CD14-positive monocyte (primary cell): ENCODE measurements at regions not wholly inside any gene's neighbourhood (a gene's known extent, or its start where the extent isn't known, plus 50 kb on each side); places are given as distances from the start of the nearest gene placed in this dataset.

Experiments
- DNase-seq, 3 donors: peaks; one replicate each; pipeline ENCODE4 v3.0.0-alpha.2; 2011 to 2022
- H2AFZ ChIP-seq: 2 replicates; pipeline ENCODE4 v1.6.0; 2012; ENCODE audit warnings: mild to moderate bottlenecking, low read depth, low read length, inconsistent platforms; ENCODE audit not compliant: insufficient read depth, poor library complexity, severe bottlenecking
- H3K27ac ChIP-seq, 2 donors: 1 replicate in 1 of 2; 2 replicates in 1 of 2; pipeline ENCODE4 v1.5.1; 2012 to 2013; ENCODE audit warnings: low read length in 2 of 2, control low read depth in 1 of 2, inconsistent platforms in 1 of 2, low read depth in 1 of 2, mild to moderate bottlenecking in 1 of 2
- H3K27me3 ChIP-seq, 2 donors: one replicate each; pipeline versions ENCODE4 v1.6.0 to v1.6.1; 2011 to 2013; ENCODE audit warnings: low read length in 2 of 2; ENCODE audit not compliant: control insufficient read depth in 2 of 2, insufficient read depth in 2 of 2
- H3K36me3 ChIP-seq, 2 donors: replicated peaks in 1 of 2; 1 replicate in 1 of 2; 2 replicates in 1 of 2; pipeline versions ENCODE4 v1.5.1 to v1.6.1; 2012 to 2013; ENCODE audit warnings: low read length in 2 of 2, control low read depth in 1 of 2, inconsistent platforms in 1 of 2, mild to moderate bottlenecking in 1 of 2; ENCODE audit not compliant: insufficient read depth in 2 of 2, control insufficient read depth in 1 of 2
- H3K4me1 ChIP-seq, 2 donors: 1 replicate in 1 of 2; 2 replicates in 1 of 2; pipeline versions ENCODE4 v1.5.1 to v1.6.1; 2012 to 2013; ENCODE audit warnings: low read length in 2 of 2, control low read depth in 1 of 2, inconsistent platforms in 1 of 2, mild to moderate bottlenecking in 1 of 2, moderate library complexity in 1 of 2; ENCODE audit not compliant: insufficient read depth in 2 of 2, control insufficient read depth in 1 of 2
- H3K4me2 ChIP-seq: replicated peaks from 2 replicates; pipeline ENCODE3; 2012; ENCODE audit warnings: low read length, moderate library complexity, mild to moderate bottlenecking; ENCODE audit not compliant: poor library complexity, severe bottlenecking; ENCODE audit errors: extremely low read depth
- H3K4me3 ChIP-seq, 3 experiments: fragments of 200-600 bp in 1 of 3; sonication (generic) in 1 of 3; replicated peaks in 1 of 3; 1 replicate in 2 of 3; 2 replicates in 1 of 3; pipeline ENCODE4 v1.5.1; 2011 to 2013; ENCODE audit warnings: low read length in 3 of 3, mild to moderate bottlenecking in 3 of 3, control low read depth in 2 of 3, low read depth in 2 of 3, inconsistent platforms in 1 of 3, moderate library complexity in 1 of 3
- H3K79me2 ChIP-seq: 2 replicates; pipeline ENCODE4 v1.6.0; 2012; ENCODE audit warnings: mild to moderate bottlenecking, control low read depth, inconsistent platforms, low read length, moderate library complexity; ENCODE audit not compliant: insufficient read depth
- H3K9ac ChIP-seq: 2 replicates; pipeline ENCODE4 v1.6.0; 2017; ENCODE audit warnings: low read length, mild to moderate bottlenecking; ENCODE audit not compliant: insufficient read depth, poor library complexity, severe bottlenecking
- H3K9me3 ChIP-seq, 2 donors: replicated peaks in 1 of 2; 1 replicate in 1 of 2; 2 replicates in 1 of 2; pipeline versions ENCODE4 v1.5.1 to v1.6.1; 2012 to 2013; ENCODE audit warnings: low read length in 2 of 2, control low read depth in 1 of 2; ENCODE audit not compliant: control insufficient read depth in 1 of 2, insufficient read depth in 1 of 2
- H4K20me1 ChIP-seq: 2 replicates; pipeline ENCODE4 v1.6.0; 2012; ENCODE audit warnings: mild to moderate bottlenecking, low read length, control low read depth, moderate library complexity; ENCODE audit not compliant: insufficient read depth
- H3K27ac Mint-ChIP-seq, 7 donors: one replicate each; pipeline ENCODE4 v1.8.0; 2020; ENCODE audit warnings: mild to moderate bottlenecking in 7 of 7, mixed read lengths in 7 of 7, moderate library complexity in 6 of 7, inconsistent platforms in 2 of 7
- H3K27me3 Mint-ChIP-seq, 3 donors: one replicate each; pipeline ENCODE4 v1.8.0; 2021 to 2022; ENCODE audit warnings: low read depth in 3 of 3, mild to moderate bottlenecking in 3 of 3, mixed read lengths in 3 of 3, moderate library complexity in 3 of 3, inconsistent platforms in 1 of 3
- H3K36me3 Mint-ChIP-seq, 2 donors: one replicate each; pipeline ENCODE4 v1.8.0; 2020; ENCODE audit warnings: mixed read lengths in 2 of 2, inconsistent platforms in 1 of 2, mild to moderate bottlenecking in 1 of 2
- H3K4me1 Mint-ChIP-seq: one replicate; pipeline ENCODE4 v1.8.0; 2020; ENCODE audit warnings: mild to moderate bottlenecking, mixed read lengths
- H3K4me3 Mint-ChIP-seq, 2 donors: one replicate each; pipeline ENCODE4 v1.8.0; 2020; ENCODE audit warnings: mild to moderate bottlenecking in 2 of 2, mixed read lengths in 2 of 2, moderate library complexity in 1 of 2
- H3K9me3 Mint-ChIP-seq, 7 donors: one replicate each; pipeline ENCODE4 v1.8.0; 2020 to 2022; ENCODE audit warnings: mixed read lengths in 7 of 7, mild to moderate bottlenecking in 6 of 7, moderate library complexity in 6 of 7, inconsistent platforms in 2 of 7
- CTCF ChIP-seq: fragments of 200-600 bp; IDR thresholded peaks from one replicate; pipeline ENCODE4 v1.8.0; 2022; ENCODE audit warnings: antibody characterized with exemption, mild to moderate bottlenecking
- WGBS: methylation state at CpG from one replicate; pipeline ENCODE4 v1.1.5; 2013; ENCODE audit warnings: missing lambda C conversion rate; ENCODE audit not compliant: insufficient coverage; 5-methylcytosine and 5-hydroxymethylcytosine counted together
- intact Hi-C, 2 donors: fragments of 100-400 bp; cut with micrococcal nuclease; formaldehyde crosslinking; loops; one replicate each; pipeline versions ENCODE4 v1.15.0 to v1.15.1; 2023

- no peak overlapping the region for H3K4me3 Mint-ChIP-seq
- WGBS, result no CpG with 5 or more reads among the region's 1 CpG
- no peak overlapping the region for H3K27ac Mint-ChIP-seq
Measured at GRCh38 chr5:162231522-162231921, 163.9 kb downstream of the GABRG2 start.

GRCh38 chr5:162240734-162241133, 173.2 kb downstream of the GABRG2 start:
- Histone ChIP-seq H3K4me3 (no peak overlapping the region), H4K20me1 (no peaks in the 10 kb centered on the region), H3K27me3 (no peaks in the 10 kb centered on the region), H3K9me3 (peaks cover 8 to 10% of the 10 kb centered on the region in 2 donors), H2AFZ (no peak overlapping the region), H3K36me3 (no peaks in the 10 kb centered on the region), H3K27ac (no peak overlapping the region), H3K9ac (no peak overlapping the region), H3K79me2 (no peaks in the 10 kb centered on the region), H3K4me2 (no peak overlapping the region), H3K4me1 (no peaks in the 10 kb centered on the region)
- DNase-seq, result no peak
- intact Hi-C loops, result no loop called here
- H3K27ac Mint-ChIP-seq, result no peak overlapping the region
- peaks cover 2 to 20% (median 7%) of the 10 kb centered on the region in 7 donors for H3K9me3 Mint-ChIP-seq
- H3K4me3 Mint-ChIP-seq, result no peak overlapping the region
- TF ChIP-seq CTCF, result no peak
- no peaks in the 10 kb centered on the region for H3K4me1 Mint-ChIP-seq
- H3K27me3 Mint-ChIP-seq, result peaks cover 0 to 1% (median 0%) of the 10 kb centered on the region in 3 donors
- H3K36me3 Mint-ChIP-seq, result no peaks in the 10 kb centered on the region

More at GRCh38 chr5:162231522-162231921, 163.9 kb downstream of the GABRG2 start:
- Mint-ChIP-seq H3K4me1 (no peaks in the 10 kb centered on the region), H3K36me3 (no peaks in the 10 kb centered on the region), H3K9me3 (peaks cover 4 to 24% (median 8%) of the 10 kb centered on the region in 7 donors), H3K27me3 (peaks cover 0 to 3% (median 0%) of the 10 kb centered on the region in 3 donors)
- Histone ChIP-seq H2AFZ (no peak overlapping the region), H3K9me3 (peaks cover 3 to 10% of the 10 kb centered on the region in 2 donors), H4K20me1 (no peaks in the 10 kb centered on the region), H3K79me2 (no peaks in the 10 kb centered on the region), H3K4me1 (no peaks in the 10 kb centered on the region), H3K4me2 (no peak overlapping the region), H3K4me3 (no peak overlapping the region), H3K36me3 (no peaks in the 10 kb centered on the region), H3K27ac (no peak overlapping the region), H3K9ac (no peak overlapping the region), H3K27me3 (no peaks in the 10 kb centered on the region)
- no peak for TF ChIP-seq CTCF
- intact Hi-C loops, result no loop called here
- no peak for DNase-seq
